NCI-H128 (cell line): ENCODE measurements at regions not wholly inside any gene's neighbourhood (a gene's known extent, or its start where the extent isn't known, plus 50 kb on each side); places are given as distances from the start of the nearest gene placed in this dataset.
"Not testable (repeated sequence)": the region's sequence is repeated elsewhere in the genome, so short reads cannot be mapped to it uniquely, and the experiment has no call there.

ENCODE experiments used
- DNase-seq: peaks from one replicate; lab custom pipeline; 2025; ENCODE audit not compliant: unreplicated experiment; lab: John Stamatoyannopoulos, UW

- DNase-seq: no peak
Observed at GRCh38 chr18:1528964-1529509, 624.4 kb downstream of the ADCYAP1 start.

GRCh38 chr18:1530650-1531049 is 626.0 kb downstream of the ADCYAP1 start:
- DNase-seq: no peak

- no peak for DNase-seq
Observed at GRCh38 chr18:1539276-1539675, 634.6 kb downstream of the ADCYAP1 start.

- no peak for DNase-seq
Observed at GRCh38 chr18:1541478-1541877, 636.8 kb downstream of the ADCYAP1 start.

GRCh38 chr18:1542230-1542774 is 637.6 kb downstream of the ADCYAP1 start:
- no peak for DNase-seq

GRCh38 chr18:1544016-1544415 is 639.3 kb downstream of the ADCYAP1 start:
- DNase-seq: no peak

- not testable (repeated sequence) for DNase-seq
Observed at GRCh38 chr18:1557711-1558110, 653.0 kb downstream of the ADCYAP1 start.

- DNase-seq: no peak
Observed at GRCh38 chr18:1559563-1559962, 654.9 kb downstream of the ADCYAP1 start.

- DNase-seq: no peak
Observed at GRCh38 chr18:1564793-1565192, 660.1 kb downstream of the ADCYAP1 start.

- no peak for DNase-seq
Observed at GRCh38 chr18:1571206-1571605, 666.5 kb downstream of the ADCYAP1 start.

GRCh38 chr18:1573732-1574131 is 669.1 kb downstream of the ADCYAP1 start:
- DNase-seq: no peak

- no peak for DNase-seq
Observed at GRCh38 chr18:1575084-1575483, 670.4 kb downstream of the ADCYAP1 start.

GRCh38 chr18:1578505-1578904 is 673.8 kb downstream of the ADCYAP1 start:
- no peak for DNase-seq

GRCh38 chr18:1581581-1581980 is 676.9 kb downstream of the ADCYAP1 start:
- no peak for DNase-seq

GRCh38 chr18:1585881-1586488 is 681.3 kb downstream of the ADCYAP1 start:
- DNase-seq: no peak

GRCh38 chr18:1593091-1593490 is 688.4 kb downstream of the ADCYAP1 start:
- no peak for DNase-seq

- no peak for DNase-seq
Observed at GRCh38 chr18:1595195-1595594, 690.5 kb downstream of the ADCYAP1 start.

- no peak for DNase-seq
Observed at GRCh38 chr18:1599196-1599595, 694.5 kb downstream of the ADCYAP1 start.

GRCh38 chr18:1604751-1605150 is 700.1 kb downstream of the ADCYAP1 start:
- no peak for DNase-seq

- DNase-seq: no peak
Observed at GRCh38 chr18:1618364-1618763, 713.7 kb downstream of the ADCYAP1 start.

GRCh38 chr18:1619507-1619906 is 714.8 kb downstream of the ADCYAP1 start:
- DNase-seq: no peak

- DNase-seq: no peak
Observed at GRCh38 chr18:1624612-1625011, 719.9 kb downstream of the ADCYAP1 start.

- no peak for DNase-seq
Observed at GRCh38 chr18:1627494-1627893, 722.8 kb downstream of the ADCYAP1 start.
